ENCODE measurements at regions not wholly inside any gene's neighbourhood (a gene's known extent, or its start where the extent isn't known, plus 50 kb on each side); places are given as distances from the start of the nearest gene placed in this dataset.

- H3K9me3 ChIP-seq (ENCODE audit: low read length), result no peaks in the 10 kb centered on the region
- TF ChIP-seq TAF1 (IDR thresholded peaks at IDR 0.05; ENCODE audit: low read depth) (no peak), POLR2AphosphoS5 (IDR thresholded peaks at IDR 0.05) (no peak), RAD21 (conservative IDR thresholded peaks at IDR 0.05) (no peak), SMC3 (conservative IDR thresholded peaks at IDR 0.05; ENCODE audit: poor library complexity) (no peak), CTCF (IDR thresholded peaks at IDR 0.05; ENCODE audit: poor library complexity, severe bottlenecking) (no peak), MXI1 (conservative IDR thresholded peaks at IDR 0.05; ENCODE audit: poor library complexity, severe bottlenecking) (no peak), EP300 (conservative IDR thresholded peaks at IDR 0.05; ENCODE audit: poor library complexity, severe bottlenecking) (no peak), EZH2 (IDR thresholded peaks at IDR 0.05; ENCODE audit: borderline replicate concordance, insufficient read depth, low read length, poor library complexity, severe bottlenecking) (no peak)
- TF ChIP-seq, protein P1, sequence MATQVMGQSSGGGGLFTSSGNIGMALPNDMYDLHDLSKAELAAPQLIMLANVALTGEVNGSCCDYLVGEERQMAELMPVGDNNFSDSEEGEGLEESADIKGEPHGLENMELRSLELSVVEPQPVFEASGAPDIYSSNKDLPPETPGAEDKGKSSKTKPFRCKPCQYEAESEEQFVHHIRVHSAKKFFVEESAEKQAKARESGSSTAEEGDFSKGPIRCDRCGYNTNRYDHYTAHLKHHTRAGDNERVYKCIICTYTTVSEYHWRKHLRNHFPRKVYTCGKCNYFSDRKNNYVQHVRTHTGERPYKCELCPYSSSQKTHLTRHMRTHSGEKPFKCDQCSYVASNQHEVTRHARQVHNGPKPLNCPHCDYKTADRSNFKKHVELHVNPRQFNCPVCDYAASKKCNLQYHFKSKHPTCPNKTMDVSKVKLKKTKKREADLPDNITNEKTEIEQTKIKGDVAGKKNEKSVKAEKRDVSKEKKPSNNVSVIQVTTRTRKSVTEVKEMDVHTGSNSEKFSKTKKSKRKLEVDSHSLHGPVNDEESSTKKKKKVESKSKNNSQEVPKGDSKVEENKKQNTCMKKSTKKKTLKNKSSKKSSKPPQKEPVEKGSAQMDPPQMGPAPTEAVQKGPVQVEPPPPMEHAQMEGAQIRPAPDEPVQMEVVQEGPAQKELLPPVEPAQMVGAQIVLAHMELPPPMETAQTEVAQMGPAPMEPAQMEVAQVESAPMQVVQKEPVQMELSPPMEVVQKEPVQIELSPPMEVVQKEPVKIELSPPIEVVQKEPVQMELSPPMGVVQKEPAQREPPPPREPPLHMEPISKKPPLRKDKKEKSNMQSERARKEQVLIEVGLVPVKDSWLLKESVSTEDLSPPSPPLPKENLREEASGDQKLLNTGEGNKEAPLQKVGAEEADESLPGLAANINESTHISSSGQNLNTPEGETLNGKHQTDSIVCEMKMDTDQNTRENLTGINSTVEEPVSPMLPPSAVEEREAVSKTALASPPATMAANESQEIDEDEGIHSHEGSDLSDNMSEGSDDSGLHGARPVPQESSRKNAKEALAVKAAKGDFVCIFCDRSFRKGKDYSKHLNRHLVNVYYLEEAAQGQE (IDR thresholded peaks at IDR 0.05; ENCODE audit: borderline replicate concordance), result no peak
Measured at GRCh38 chr6:130676773-130677144, 150.4 kb upstream of the SMLR1 start.

DNA sequence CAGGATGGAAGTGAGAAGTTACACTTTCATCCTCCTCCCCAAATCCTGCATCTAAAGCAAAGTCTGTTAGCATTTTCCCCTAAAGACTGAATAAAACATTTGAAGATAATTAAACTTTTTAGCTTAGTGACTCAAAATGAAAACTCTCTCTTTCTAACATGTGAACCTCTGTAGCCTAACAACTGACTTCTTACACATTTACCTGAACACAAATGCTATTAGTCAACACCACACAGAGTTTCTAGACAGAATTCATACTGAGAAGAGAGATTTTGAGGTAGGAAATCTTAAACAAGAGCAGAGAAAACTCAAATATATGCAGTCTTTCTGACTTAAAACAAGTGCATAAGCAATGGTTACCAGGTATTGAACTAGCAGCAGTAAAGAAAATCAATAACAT, 149.9 kb upstream of the SMLR1 start:
- Histone ChIP-seq H3K79me2 (replicated peaks; ENCODE audit: insufficient read depth, low read length) (no peaks in the 10 kb centered on the region), H3K4me2 (ENCODE audit: low read length) (no peak overlapping the region), H3K27ac (ENCODE audit: low read length) (no peak overlapping the region), H3K9me3 (ENCODE audit: low read length) (no peaks in the 10 kb centered on the region), H3K27me3 (ENCODE audit: insufficient read depth, low read depth, low read length) (no peaks in the 10 kb centered on the region), H2AFZ (ENCODE audit: low read depth, low read length) (no peak overlapping the region), H3K9me2 (ENCODE audit: insufficient read depth, low read length) (no peaks in the 10 kb centered on the region), H3F3A (ENCODE audit: insufficient read depth, low read length, poor library complexity, severe bottlenecking) (no peaks in the 10 kb centered on the region), H3K4me3 (ENCODE audit: low read length) (no peak overlapping the region), H3K36me3 (ENCODE audit: insufficient read depth, low read length) (no peaks in the 10 kb centered on the region), H3K9ac (ENCODE audit: low read length) (no peak overlapping the region), H4K20me1 (ENCODE audit: insufficient read depth) (no peaks in the 10 kb centered on the region)
- TF ChIP-seq POLR2AphosphoS5 (IDR thresholded peaks at IDR 0.05) (no peak), EP300 (conservative IDR thresholded peaks at IDR 0.05; ENCODE audit: poor library complexity, severe bottlenecking) (no peak), TAF1 (IDR thresholded peaks at IDR 0.05; ENCODE audit: low read depth) (no peak), MXI1 (conservative IDR thresholded peaks at IDR 0.05; ENCODE audit: poor library complexity, severe bottlenecking) (no peak), EZH2 (IDR thresholded peaks at IDR 0.05; ENCODE audit: borderline replicate concordance, insufficient read depth, low read length, poor library complexity, severe bottlenecking) (no peak), CTCF (IDR thresholded peaks at IDR 0.05; ENCODE audit: poor library complexity, severe bottlenecking) (no peak), RAD21 (conservative IDR thresholded peaks at IDR 0.05) (no peak), SMC3 (conservative IDR thresholded peaks at IDR 0.05; ENCODE audit: poor library complexity) (no peak)
- TF ChIP-seq, protein P1 (IDR thresholded peaks at IDR 0.05; ENCODE audit: borderline replicate concordance), result no peak

More at GRCh38 chr6:130676773-130677144, 150.4 kb upstream of the SMLR1 start:
- H3K4me3 ChIP-seq (ENCODE audit: low read length), result no peak overlapping the region
- no peak overlapping the region for H3K4me2 ChIP-seq (ENCODE audit: low read length)
- H3K27me3 ChIP-seq (ENCODE audit: insufficient read depth, low read depth, low read length), result no peaks in the 10 kb centered on the region
- no peaks in the 10 kb centered on the region for H3K9me2 ChIP-seq (ENCODE audit: insufficient read depth, low read length)
- H2AFZ ChIP-seq (ENCODE audit: low read depth, low read length), result no peak overlapping the region
- H3K36me3 ChIP-seq (ENCODE audit: insufficient read depth, low read length), result no peaks in the 10 kb centered on the region
- no peaks in the 10 kb centered on the region for H4K20me1 ChIP-seq (ENCODE audit: insufficient read depth)
- no peak overlapping the region for H3K27ac ChIP-seq (ENCODE audit: low read length)
- no peaks in the 10 kb centered on the region for H3F3A ChIP-seq (ENCODE audit: insufficient read depth, low read length, poor library complexity, severe bottlenecking)
- H3K9ac ChIP-seq (ENCODE audit: low read length), result no peak overlapping the region
- no peaks in the 10 kb centered on the region for H3K79me2 ChIP-seq (replicated peaks; ENCODE audit: insufficient read depth, low read length)

All from neural cell (in vitro differentiated cells).